Liver (tissue), 3 donors: ENCODE measurements at regions not wholly inside any gene's neighbourhood (a gene's known extent, or its start where the extent isn't known, plus 50 kb on each side); places are given as distances from the start of the nearest gene placed in this dataset.

Experiments used
- EGR1 ChIP-seq, 2 donors: IDR thresholded peaks; 2 replicates each; pipeline ENCODE4 v1.6.1; 2016 to 2018; ENCODE audit warnings: antibody characterized with exemption in 2 of 2, low read depth in 2 of 2
- RAD21 ChIP-seq, 2 donors: IDR thresholded peaks; 2 replicates each; pipeline ENCODE4 v1.6.1; 2016; ENCODE audit warnings: antibody characterized with exemption in 2 of 2, mild to moderate bottlenecking in 2 of 2
- TAF1 ChIP-seq: conservative IDR thresholded peaks from 2 replicates; pipeline ENCODE4 v1.6.1; 2016; ENCODE audit warnings: antibody characterized with exemption, mild to moderate bottlenecking
- YY1 ChIP-seq: IDR thresholded peaks from 2 replicates; pipeline ENCODE4 v1.6.1; 2016; ENCODE audit warnings: antibody characterized with exemption, mild to moderate bottlenecking
- TF ChIP-seq, protein P1 (sequence below): fragments of 150-350 bp; IDR thresholded peaks from 2 replicates; pipeline ENCODE4 v1.5.1; 2017; ENCODE audit warnings: improper control_type of control experiment, low read depth, low read length; ENCODE audit not compliant: missing input control
- TF ChIP-seq, protein P2 (sequence below): IDR thresholded peaks from 2 replicates; pipeline ENCODE4 v1.6.1; 2016; ENCODE audit warnings: antibody characterized with exemption, mild to moderate bottlenecking
- donor health status: healthy.
- donor health status: healthy.

DNA sequence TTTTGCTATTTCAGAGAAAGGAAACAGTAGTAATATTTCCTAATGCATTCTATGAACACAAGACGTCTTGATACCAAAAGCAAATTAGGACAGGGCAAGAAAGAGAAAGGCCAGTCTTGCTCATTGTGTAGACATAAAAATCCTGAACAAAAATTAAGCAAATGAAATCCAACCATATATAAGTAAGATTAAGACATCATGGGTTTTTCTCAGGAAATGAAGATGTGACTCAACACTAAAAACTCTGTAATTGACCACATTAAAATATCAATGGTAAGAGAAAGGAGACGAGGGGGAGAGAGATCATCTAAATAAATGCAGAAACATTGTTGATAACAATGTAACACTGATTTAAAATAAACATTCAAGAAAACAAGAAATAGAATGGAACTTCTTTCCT lies 205.4 kb downstream of the SOD2 start:
- TF ChIP-seq, protein P1, sequence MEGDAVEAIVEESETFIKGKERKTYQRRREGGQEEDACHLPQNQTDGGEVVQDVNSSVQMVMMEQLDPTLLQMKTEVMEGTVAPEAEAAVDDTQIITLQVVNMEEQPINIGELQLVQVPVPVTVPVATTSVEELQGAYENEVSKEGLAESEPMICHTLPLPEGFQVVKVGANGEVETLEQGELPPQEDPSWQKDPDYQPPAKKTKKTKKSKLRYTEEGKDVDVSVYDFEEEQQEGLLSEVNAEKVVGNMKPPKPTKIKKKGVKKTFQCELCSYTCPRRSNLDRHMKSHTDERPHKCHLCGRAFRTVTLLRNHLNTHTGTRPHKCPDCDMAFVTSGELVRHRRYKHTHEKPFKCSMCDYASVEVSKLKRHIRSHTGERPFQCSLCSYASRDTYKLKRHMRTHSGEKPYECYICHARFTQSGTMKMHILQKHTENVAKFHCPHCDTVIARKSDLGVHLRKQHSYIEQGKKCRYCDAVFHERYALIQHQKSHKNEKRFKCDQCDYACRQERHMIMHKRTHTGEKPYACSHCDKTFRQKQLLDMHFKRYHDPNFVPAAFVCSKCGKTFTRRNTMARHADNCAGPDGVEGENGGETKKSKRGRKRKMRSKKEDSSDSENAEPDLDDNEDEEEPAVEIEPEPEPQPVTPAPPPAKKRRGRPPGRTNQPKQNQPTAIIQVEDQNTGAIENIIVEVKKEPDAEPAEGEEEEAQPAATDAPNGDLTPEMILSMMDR: no peak
- no peak for TF ChIP-seq YY1
- no peak for TF ChIP-seq TAF1
- no peak for TF ChIP-seq EGR1 (IDR thresholded peaks at IDR 0.05; ENCODE audit: low read depth in 2 of 2)
- TF ChIP-seq, protein P2, sequence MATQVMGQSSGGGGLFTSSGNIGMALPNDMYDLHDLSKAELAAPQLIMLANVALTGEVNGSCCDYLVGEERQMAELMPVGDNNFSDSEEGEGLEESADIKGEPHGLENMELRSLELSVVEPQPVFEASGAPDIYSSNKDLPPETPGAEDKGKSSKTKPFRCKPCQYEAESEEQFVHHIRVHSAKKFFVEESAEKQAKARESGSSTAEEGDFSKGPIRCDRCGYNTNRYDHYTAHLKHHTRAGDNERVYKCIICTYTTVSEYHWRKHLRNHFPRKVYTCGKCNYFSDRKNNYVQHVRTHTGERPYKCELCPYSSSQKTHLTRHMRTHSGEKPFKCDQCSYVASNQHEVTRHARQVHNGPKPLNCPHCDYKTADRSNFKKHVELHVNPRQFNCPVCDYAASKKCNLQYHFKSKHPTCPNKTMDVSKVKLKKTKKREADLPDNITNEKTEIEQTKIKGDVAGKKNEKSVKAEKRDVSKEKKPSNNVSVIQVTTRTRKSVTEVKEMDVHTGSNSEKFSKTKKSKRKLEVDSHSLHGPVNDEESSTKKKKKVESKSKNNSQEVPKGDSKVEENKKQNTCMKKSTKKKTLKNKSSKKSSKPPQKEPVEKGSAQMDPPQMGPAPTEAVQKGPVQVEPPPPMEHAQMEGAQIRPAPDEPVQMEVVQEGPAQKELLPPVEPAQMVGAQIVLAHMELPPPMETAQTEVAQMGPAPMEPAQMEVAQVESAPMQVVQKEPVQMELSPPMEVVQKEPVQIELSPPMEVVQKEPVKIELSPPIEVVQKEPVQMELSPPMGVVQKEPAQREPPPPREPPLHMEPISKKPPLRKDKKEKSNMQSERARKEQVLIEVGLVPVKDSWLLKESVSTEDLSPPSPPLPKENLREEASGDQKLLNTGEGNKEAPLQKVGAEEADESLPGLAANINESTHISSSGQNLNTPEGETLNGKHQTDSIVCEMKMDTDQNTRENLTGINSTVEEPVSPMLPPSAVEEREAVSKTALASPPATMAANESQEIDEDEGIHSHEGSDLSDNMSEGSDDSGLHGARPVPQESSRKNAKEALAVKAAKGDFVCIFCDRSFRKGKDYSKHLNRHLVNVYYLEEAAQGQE: no peak
- TF ChIP-seq RAD21 (IDR thresholded peaks at IDR 0.05): no peak
